Mesenchymal stem cell (in vitro differentiated cells and primary cell): ENCODE measurements at regions not wholly inside any gene's neighbourhood (a gene's known extent, or its start where the extent isn't known, plus 50 kb on each side); places are given as distances from the start of the nearest gene placed in this dataset.

Source experiments
- DNase-seq: peaks from one replicate; pipeline ENCODE4 v3.0.0-alpha.2; 2013
- H2AFZ ChIP-seq: one replicate; pipeline ENCODE4 v1.6.1; 2013; ENCODE audit warnings: low read depth, mild to moderate bottlenecking, control low read depth, inconsistent platforms, low read length, moderate library complexity
- H2AK5ac ChIP-seq: 2 replicates; pipeline ENCODE4 v1.6.1; 2013; ENCODE audit warnings: low read length, moderate library complexity, mild to moderate bottlenecking, inconsistent platforms; ENCODE audit not compliant: severe bottlenecking
- H2BK120ac ChIP-seq: one replicate; pipeline ENCODE4 v1.6.1; 2013; ENCODE audit warnings: low read depth, mild to moderate bottlenecking, inconsistent platforms, low read length, moderate library complexity
- H2BK12ac ChIP-seq, 2 experiments: one replicate each; pipeline ENCODE4 v1.6.1; 2013; ENCODE audit warnings: inconsistent platforms in 2 of 2, low read length in 2 of 2, mild to moderate bottlenecking in 2 of 2, moderate library complexity in 2 of 2, control low read depth in 1 of 2
- H2BK15ac ChIP-seq: one replicate; pipeline ENCODE4 v1.6.1; 2013; ENCODE audit warnings: mild to moderate bottlenecking, low read depth, inconsistent platforms; ENCODE audit not compliant: poor library complexity, severe bottlenecking
- H2BK5ac ChIP-seq: 2 replicates; pipeline ENCODE4 v1.6.1; 2013; ENCODE audit warnings: low read depth, mild to moderate bottlenecking, low read length, control low read depth, inconsistent platforms; ENCODE audit not compliant: poor library complexity, severe bottlenecking
- H3K14ac ChIP-seq, 2 experiments: one replicate each; pipeline ENCODE4 v1.6.1; 2013; ENCODE audit warnings: inconsistent platforms in 2 of 2, low read length in 2 of 2, control low read depth in 1 of 2, mild to moderate bottlenecking in 1 of 2, moderate library complexity in 1 of 2
- H3K18ac ChIP-seq, 2 experiments: one replicate each; pipeline ENCODE4 v1.6.1; 2013; ENCODE audit warnings: inconsistent platforms in 2 of 2, low read length in 2 of 2, control low read depth in 1 of 2, low read depth in 1 of 2, mild to moderate bottlenecking in 1 of 2
- H3K23ac ChIP-seq, 2 experiments: one replicate each; pipeline ENCODE4 v1.6.1; 2013; ENCODE audit warnings: inconsistent platforms in 2 of 2, low read length in 2 of 2, mild to moderate bottlenecking in 2 of 2, moderate library complexity in 2 of 2, control low read depth in 1 of 2
- H3K27ac ChIP-seq: 2 replicates; pipeline ENCODE4 v1.5.1; 2013; ENCODE audit warnings: mild to moderate bottlenecking, moderate library complexity, low read length, control low read depth, inconsistent platforms; ENCODE audit not compliant: poor library complexity, severe bottlenecking
- H3K27me3 ChIP-seq, 2 experiments: 2 replicates each; pipeline versions ENCODE4 v1.6.1 to v1.7.0; 2013; ENCODE audit warnings: low read length in 2 of 2, mild to moderate bottlenecking in 2 of 2, moderate library complexity in 2 of 2, control low read depth in 1 of 2, inconsistent platforms in 1 of 2; ENCODE audit not compliant: control insufficient read depth in 1 of 2, insufficient read depth in 1 of 2
- H3K36me3 ChIP-seq, 2 experiments: 2 replicates each; pipeline versions ENCODE4 v1.6.1 to v1.7.0; 2013; ENCODE audit warnings: low read length in 2 of 2, control low read depth in 1 of 2, inconsistent platforms in 1 of 2, low read depth in 1 of 2, mild to moderate bottlenecking in 1 of 2; ENCODE audit not compliant: insufficient read depth in 2 of 2, control insufficient read depth in 1 of 2
- H3K4ac ChIP-seq, 2 experiments: one replicate each; pipeline ENCODE4 v1.6.1; 2013; ENCODE audit warnings: inconsistent platforms in 2 of 2, low read length in 2 of 2, mild to moderate bottlenecking in 2 of 2, moderate library complexity in 2 of 2, control low read depth in 1 of 2, low read depth in 1 of 2
- H3K4me1 ChIP-seq: 2 replicates; pipeline ENCODE4 v1.6.1; 2013; ENCODE audit warnings: low read depth, low read length, control low read depth; ENCODE audit not compliant: control insufficient read depth, insufficient read depth
- H3K4me2 ChIP-seq: 2 replicates; pipeline ENCODE4 v1.6.1; 2013; ENCODE audit warnings: low read length, mild to moderate bottlenecking, inconsistent platforms; ENCODE audit not compliant: poor library complexity, severe bottlenecking
- H3K4me3 ChIP-seq, 2 experiments: 2 replicates each; pipeline versions ENCODE4 v1.5.1 to v1.7.0; 2013; ENCODE audit warnings: low read length in 2 of 2, mild to moderate bottlenecking in 2 of 2, control low read depth in 1 of 2, low read depth in 1 of 2; ENCODE audit not compliant: insufficient read depth in 1 of 2
- H3K79me1 ChIP-seq: replicated peaks from 2 replicates; pipeline ENCODE4 v1.6.1; 2013; ENCODE audit warnings: mild to moderate bottlenecking, control low read depth, low read length, inconsistent platforms; ENCODE audit not compliant: poor library complexity, severe bottlenecking
- H3K9ac ChIP-seq: 2 replicates; pipeline ENCODE4 v1.7.0; 2013; ENCODE audit warnings: mild to moderate bottlenecking, low read length, moderate library complexity
- H3K9me3 ChIP-seq: 2 replicates; pipeline ENCODE4 v1.7.0; 2013; ENCODE audit warnings: mild to moderate bottlenecking, low read length; ENCODE audit not compliant: control insufficient read depth
- H4K8ac ChIP-seq: one replicate; pipeline ENCODE4 v1.6.1; 2013; ENCODE audit warnings: inconsistent platforms, mild to moderate bottlenecking, low read length, moderate library complexity
- H4K91ac ChIP-seq: one replicate; pipeline ENCODE4 v1.6.1; 2013; ENCODE audit warnings: mild to moderate bottlenecking, low read length, inconsistent platforms
- WGBS: methylation state at CpG from one replicate; pipeline ENCODE4 v1.1.7; 2013; ENCODE audit warnings: mixed read lengths; 5-methylcytosine and 5-hydroxymethylcytosine counted together

- Histone ChIP-seq H3K27ac (no peak overlapping the region), H2BK15ac (no peak overlapping the region), H2BK120ac (no peak overlapping the region), H3K4me3 (no peak overlapping the region), H2BK12ac (no peak overlapping the region), H3K9ac (no peak overlapping the region), H4K91ac (no peak overlapping the region), H3K9me3 (no peaks in the 10 kb centered on the region), H3K4ac (no peak overlapping the region), H3K14ac (no peak overlapping the region), H3K18ac (no peak overlapping the region), H3K79me1 (no peaks in the 10 kb centered on the region), H3K4me1 (peaks cover under 1% of the 10 kb centered on the region), H3K4me2 (no peak overlapping the region), H3K36me3 (no peaks in the 10 kb centered on the region), H2AFZ (no peak overlapping the region), H3K23ac (no peak overlapping the region), H2BK5ac (no peak overlapping the region), H4K8ac (no peak overlapping the region), H3K27me3 (no peaks in the 10 kb centered on the region), H2AK5ac (no peak overlapping the region)
- DNase-seq: no peak
- WGBS: no CpG with 5 or more reads among the region's 1 CpG
These were observed 320.1 kb upstream of the PKDCC start for GRCh38 chr2:41727711-41728110.

- Histone ChIP-seq H2BK5ac (no peak overlapping the region), H3K36me3 (no peaks in the 10 kb centered on the region), H3K9me3 (no peaks in the 10 kb centered on the region), H2BK15ac (no peak overlapping the region), H2AFZ (no peak overlapping the region), H3K18ac (no peak overlapping the region), H3K14ac (no peak overlapping the region), H3K27me3 (no peaks in the 10 kb centered on the region), H2AK5ac (no peak overlapping the region), H3K23ac (no peak overlapping the region), H3K79me1 (no peaks in the 10 kb centered on the region), H2BK120ac (no peak overlapping the region), H3K4me1 (no peaks in the 10 kb centered on the region), H3K9ac (no peak overlapping the region), H3K4me3 (no peak overlapping the region), H2BK12ac (no peak overlapping the region), H3K4ac (no peak overlapping the region), H4K91ac (no peak overlapping the region), H4K8ac (no peak overlapping the region), H3K27ac (no peak overlapping the region), H3K4me2 (no peak overlapping the region)
- no peak for DNase-seq
- 54% methylated on average over 5 of the region's 5 CpGs for WGBS
These were observed 319.0 kb upstream of the PKDCC start for GRCh38 chr2:41728788-41729338.

GRCh38 chr2:41729800-41730364 lies 317.9 kb upstream of the PKDCC start:
- DNase-seq: no peak
- Histone ChIP-seq H3K9ac (no peak overlapping the region), H3K9me3 (no peaks in the 10 kb centered on the region), H2BK12ac (no peak overlapping the region), H3K4me2 (no peak overlapping the region), H2AFZ (no peak overlapping the region), H3K4me1 (no peaks in the 10 kb centered on the region), H3K18ac (no peak overlapping the region), H3K4me3 (no peak overlapping the region), H3K27me3 (no peaks in the 10 kb centered on the region), H2AK5ac (no peak overlapping the region), H2BK15ac (no peak overlapping the region), H2BK5ac (no peak overlapping the region), H3K4ac (no peak overlapping the region), H4K91ac (no peak overlapping the region), H3K79me1 (no peaks in the 10 kb centered on the region), H3K36me3 (no peaks in the 10 kb centered on the region), H3K23ac (no peak overlapping the region), H3K27ac (no peak overlapping the region), H2BK120ac (no peak overlapping the region), H3K14ac (no peak overlapping the region), H4K8ac (no peak overlapping the region)
- WGBS: 57% methylated on average over 11 of the region's 11 CpGs

- no peak overlapping the region for H3K4me2 ChIP-seq
- peak overlapping the region; percentile 80 for H3K9ac ChIP-seq
- DNase-seq: no peak
- H3K79me1 ChIP-seq: no peaks in the 10 kb centered on the region
- H3K14ac ChIP-seq: no peak overlapping the region
- no peak overlapping the region for H4K91ac ChIP-seq
- H4K8ac ChIP-seq: no peak overlapping the region
- no peaks in the 10 kb centered on the region for H3K36me3 ChIP-seq
- H2AK5ac ChIP-seq: no peak overlapping the region
- 50% methylated on average over 1 of the region's 1 CpG for WGBS
- H3K4me3 ChIP-seq: no peak overlapping the region
- H3K4me1 ChIP-seq: peaks cover 4% of the 10 kb centered on the region
- H3K18ac ChIP-seq: no peak overlapping the region
- H2BK15ac ChIP-seq: no peak overlapping the region
- no peak overlapping the region for H2BK5ac ChIP-seq
- no peak overlapping the region for H3K27ac ChIP-seq
- H2BK12ac ChIP-seq: no peak overlapping the region
- H3K9me3 ChIP-seq: no peaks in the 10 kb centered on the region
- H3K27me3 ChIP-seq: no peaks in the 10 kb centered on the region
- H3K23ac ChIP-seq: no peak overlapping the region
- no peak overlapping the region for H3K4ac ChIP-seq
- H2AFZ ChIP-seq: no peak overlapping the region
- no peak overlapping the region for H2BK120ac ChIP-seq
These were observed 312.8 kb upstream of the PKDCC start for GRCh38 chr2:41735006-41735405.
